Keratinocyte (primary cell): ENCODE measurements at regions not wholly inside any gene's neighbourhood (a gene's known extent, or its start where the extent isn't known, plus 50 kb on each side); places are given as distances from the start of the nearest gene placed in this dataset.

Experiments
- CTCF ChIP-seq, 3 experiments: IDR thresholded peaks in 1 of 3; conservative IDR thresholded peaks in 1 of 3; optimal IDR thresholded peaks in 1 of 3; 2 replicates in 2 of 3; 3 replicates in 1 of 3; pipeline versions ENCODE3 to v1.5.1; 2011; ENCODE audit warnings: low read length in 3 of 3, mild to moderate bottlenecking in 3 of 3, moderate library complexity in 2 of 3, control low read depth in 1 of 3, inconsistent platforms in 1 of 3; ENCODE audit not compliant: insufficient read depth in 2 of 3; ENCODE audit errors: extremely low read depth in 1 of 3
- EZH2 ChIP-seq: IDR thresholded peaks from one replicate; pipeline ENCODE4 v1.6.1; 2012; ENCODE audit warnings: inconsistent platforms, mild to moderate bottlenecking, low read length, moderate library complexity

- TF ChIP-seq EZH2, result no peak
- no peak for TF ChIP-seq CTCF (optimal IDR thresholded peaks at IDR 0.05 in 1 of 3, IDR thresholded peaks at IDR 0.05 in 1 of 3, conservative IDR thresholded peaks at IDR 0.05 in 1 of 3; ENCODE audit: extremely low read depth in 1 of 3, insufficient read depth in 2 of 3, low read length in 3 of 3)
Observed at GRCh38 chr14:101359221-101360053, 201.9 kb upstream of the DIO3 start.
